Ovary (tissue), 7 donors: ENCODE measurements at regions not wholly inside any gene's neighbourhood (a gene's known extent, or its start where the extent isn't known, plus 50 kb on each side); places are given as distances from the start of the nearest gene placed in this dataset.

Experiments used
- DNase-seq, 5 donors: peaks; one replicate each; pipeline ENCODE4 v3.0.0-alpha.2; 2019 to 2020
- H3K27ac ChIP-seq, 2 donors: fragments of 200-600 bp; one replicate each; pipeline versions ENCODE4 v1.5.1 to v1.8.0; 2019 to 2022
- H3K27me3 ChIP-seq: fragments of 200-600 bp; one replicate; pipeline ENCODE4 v1.8.0; 2022
- H3K36me3 ChIP-seq: fragments of 200-600 bp; sonication (generic); one replicate; pipeline ENCODE4 v1.5.1; 2019
- H3K4me1 ChIP-seq: one replicate; pipeline ENCODE4 v1.8.1; 2013; ENCODE audit warnings: mild to moderate bottlenecking, moderate library complexity; ENCODE audit not compliant: insufficient read depth
- H3K4me3 ChIP-seq: fragments of 200-600 bp; sonication (generic); one replicate; pipeline ENCODE4 v1.5.1; 2017
- H3K9me3 ChIP-seq, 2 donors: fragments of 200-600 bp in 1 of 2; sonication (generic) in 1 of 2; one replicate each; pipeline versions ENCODE4 v1.5.1 to v1.8.1; 2013 to 2019; ENCODE audit warnings: mild to moderate bottlenecking in 1 of 2, moderate library complexity in 1 of 2
- EP300 ChIP-seq: sonication (generic); formaldehyde crosslinking; IDR thresholded peaks from one replicate; pipeline ENCODE4 v1.6.1; 2017; ENCODE audit warnings: antibody characterized with exemption
- POLR2A ChIP-seq: fragments of 450-650 bp; IDR thresholded peaks from one replicate; pipeline ENCODE4 v1.6.1; 2017; ENCODE audit warnings: antibody characterized with exemption, mild to moderate bottlenecking, moderate library complexity
- WGBS, 3 donors: extraction: QIAGEN DNeasy Blood & Tissue Kit in 1 of 3; methylation state at CpG; one replicate each; pipeline versions ENCODE4 v1.1.5 to v1.1.7; 2013 to 2017; 5-methylcytosine and 5-hydroxymethylcytosine counted together
- intact Hi-C, 4 donors: fragments of 100-400 bp; cut with DNase I; formaldehyde crosslinking; loops; one replicate each; pipeline versions ENCODE4 v1.11.0 to v1.15.1; 2022 to 2023
- TF ChIP-seq, protein P1 (sequence below), 3 donors: fragments of 450-650 bp in 2 of 3; fragments of 200-600 bp in 1 of 3; IDR thresholded peaks; one replicate each; pipeline versions ENCODE4 v1.5.1 to v1.8.0; 2016 to 2022; ENCODE audit warnings: antibody characterized with exemption in 3 of 3, mild to moderate bottlenecking in 1 of 3
- donor health status: DM: no; HTN: no; CAD: no; lungs with moderate emphysema.
- donor health status: DM: no; HTN: no; CAD: no.
- donor health status: Bipolar disorder and iron deficiency.
- donor health status: DM: no; HTN: no; CAD: no.
- donor health status: DM: yes; HTN: yes; CAD: no.

DNA sequence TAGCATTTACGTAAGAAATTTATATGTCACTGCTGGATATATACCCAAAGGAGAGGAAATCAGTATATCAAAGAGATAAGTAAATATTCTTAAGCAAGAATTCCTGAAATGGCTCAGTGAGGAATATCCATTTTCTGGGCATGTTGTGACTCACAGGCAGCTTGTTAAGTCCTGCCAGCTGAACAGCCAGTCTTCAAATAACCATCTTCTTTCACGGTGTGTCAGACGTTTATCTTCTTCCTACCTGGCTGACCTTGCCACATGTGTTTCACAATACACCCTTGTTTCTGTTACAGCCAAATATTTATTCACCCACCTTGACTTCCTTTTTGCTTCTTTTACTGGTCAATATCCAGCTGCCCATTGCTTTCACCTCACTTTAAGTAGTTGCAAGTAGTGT, 648.1 kb downstream of the ANKRD7 start:
- WGBS, 3 donors = 52 to 67% (median 52%) methylated on average over 3 of the region's 3 CpGs
- no peak for DNase-seq
- TF ChIP-seq EP300 = no peak
- TF ChIP-seq POLR2A = no peak
- TF ChIP-seq, protein P1, sequence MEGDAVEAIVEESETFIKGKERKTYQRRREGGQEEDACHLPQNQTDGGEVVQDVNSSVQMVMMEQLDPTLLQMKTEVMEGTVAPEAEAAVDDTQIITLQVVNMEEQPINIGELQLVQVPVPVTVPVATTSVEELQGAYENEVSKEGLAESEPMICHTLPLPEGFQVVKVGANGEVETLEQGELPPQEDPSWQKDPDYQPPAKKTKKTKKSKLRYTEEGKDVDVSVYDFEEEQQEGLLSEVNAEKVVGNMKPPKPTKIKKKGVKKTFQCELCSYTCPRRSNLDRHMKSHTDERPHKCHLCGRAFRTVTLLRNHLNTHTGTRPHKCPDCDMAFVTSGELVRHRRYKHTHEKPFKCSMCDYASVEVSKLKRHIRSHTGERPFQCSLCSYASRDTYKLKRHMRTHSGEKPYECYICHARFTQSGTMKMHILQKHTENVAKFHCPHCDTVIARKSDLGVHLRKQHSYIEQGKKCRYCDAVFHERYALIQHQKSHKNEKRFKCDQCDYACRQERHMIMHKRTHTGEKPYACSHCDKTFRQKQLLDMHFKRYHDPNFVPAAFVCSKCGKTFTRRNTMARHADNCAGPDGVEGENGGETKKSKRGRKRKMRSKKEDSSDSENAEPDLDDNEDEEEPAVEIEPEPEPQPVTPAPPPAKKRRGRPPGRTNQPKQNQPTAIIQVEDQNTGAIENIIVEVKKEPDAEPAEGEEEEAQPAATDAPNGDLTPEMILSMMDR (IDR thresholded peaks at IDR 0.05) = no peak

DNA sequence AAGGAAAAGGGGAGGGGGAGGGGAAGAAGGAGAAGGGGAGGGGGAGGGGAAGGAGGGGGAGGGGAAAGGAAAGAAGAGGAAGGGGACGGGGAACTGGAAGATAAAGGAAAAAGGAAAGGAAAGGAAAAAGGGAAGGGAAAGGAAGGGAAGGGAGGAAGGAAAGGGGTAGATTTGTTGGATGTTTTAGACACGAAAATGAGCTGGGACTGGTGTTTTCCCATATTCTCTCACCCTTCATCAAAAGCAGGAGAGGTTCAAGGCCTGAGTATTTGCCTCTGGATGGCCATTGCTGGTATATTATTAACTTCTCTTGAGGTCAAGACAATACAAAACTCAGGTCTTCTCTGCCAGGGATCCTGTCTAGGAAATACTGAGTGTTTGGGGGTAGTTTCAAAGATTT, 652.7 kb downstream of the ANKRD7 start:
- no peaks in the 10 kb centered on the region for H3K27me3 ChIP-seq
- H3K27ac ChIP-seq = no peak overlapping the region
- H3K9me3 ChIP-seq = no peaks in the 10 kb centered on the region
- no peaks in the 10 kb centered on the region for H3K36me3 ChIP-seq
- no peak overlapping the region for H3K4me3 ChIP-seq
- no peak for TF ChIP-seq EP300
- TF ChIP-seq, protein P1 (IDR thresholded peaks at IDR 0.05) = no peak
- intact Hi-C loops = no loop called here
- no peak for DNase-seq
- WGBS, 3 donors = 75 to 86% (median 83%) methylated on average over 2 of the region's 2 CpGs
- no peaks in the 10 kb centered on the region for H3K4me1 ChIP-seq

More for the DNA sequence above, 648.1 kb downstream of the ANKRD7 start:
- Histone ChIP-seq H3K27me3 (no peaks in the 10 kb centered on the region), H3K4me1 (no peaks in the 10 kb centered on the region), H3K4me3 (no peak overlapping the region), H3K27ac (no peak overlapping the region), H3K9me3 (no peaks in the 10 kb centered on the region), H3K36me3 (no peaks in the 10 kb centered on the region)
- intact Hi-C loops = no loop called here

DNA sequence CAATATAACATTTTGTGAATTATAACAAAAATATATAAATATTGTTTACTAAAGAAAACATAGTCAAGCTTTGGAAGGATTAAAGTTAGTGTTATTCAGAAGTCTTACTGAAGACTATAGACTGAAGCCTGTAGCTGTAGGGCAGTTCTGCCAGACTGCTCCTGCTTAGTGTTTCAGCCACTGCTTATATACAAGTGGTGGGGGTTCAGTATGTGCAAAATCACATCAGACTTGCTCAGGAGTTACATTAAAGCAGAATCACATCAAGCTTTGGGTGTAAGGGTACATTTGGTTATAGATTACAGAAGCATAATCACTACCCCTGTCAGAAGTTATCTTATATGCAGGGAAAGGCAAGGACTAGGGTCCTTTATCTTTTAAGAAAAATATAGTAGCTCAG, 653.8 kb downstream of the ANKRD7 start:
- intact Hi-C loops = no loop called here

DNA sequence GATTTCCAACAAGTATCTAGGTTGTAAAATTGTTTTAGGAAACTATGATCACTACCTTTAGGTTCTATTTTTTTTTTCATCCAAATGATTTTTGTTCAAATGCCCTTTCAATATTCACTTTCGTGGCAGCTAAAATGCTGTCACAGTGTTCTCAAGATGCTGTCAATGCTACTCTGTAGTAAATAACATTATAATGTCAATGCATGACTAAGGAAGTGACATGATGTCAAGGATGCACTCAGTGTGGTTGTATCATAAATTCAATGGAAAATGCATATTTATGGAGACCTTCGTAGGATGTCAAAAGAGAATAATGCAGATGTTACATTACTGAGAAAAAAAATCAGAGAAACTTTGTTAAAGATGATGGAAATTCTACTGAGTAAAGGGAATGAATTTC, 673.8 kb downstream of the ANKRD7 start:
- no peak overlapping the region for H3K4me3 ChIP-seq
- H3K4me1 ChIP-seq = no peaks in the 10 kb centered on the region
- 82 to 95% (median 88%) methylated on average over 2 of the region's 2 CpGs for WGBS, 3 donors
- DNase-seq = no peak
- no peaks in the 10 kb centered on the region for H3K36me3 ChIP-seq
- no peaks in the 10 kb centered on the region for H3K9me3 ChIP-seq
- intact Hi-C loops = no loop called here
- H3K27ac ChIP-seq = no peak overlapping the region
- no peaks in the 10 kb centered on the region for H3K27me3 ChIP-seq
- no peak for TF ChIP-seq POLR2A
- TF ChIP-seq EP300 = no peak
- TF ChIP-seq, protein P1 (IDR thresholded peaks at IDR 0.05) = no peak

More for the DNA sequence above, 653.8 kb downstream of the ANKRD7 start:
- Histone ChIP-seq H3K27ac (no peak overlapping the region), H3K4me1 (no peaks in the 10 kb centered on the region), H3K36me3 (no peaks in the 10 kb centered on the region), H3K9me3 (no peaks in the 10 kb centered on the region), H3K4me3 (no peak overlapping the region), H3K27me3 (no peaks in the 10 kb centered on the region)
- no peak for DNase-seq
- TF ChIP-seq EP300 = no peak
- TF ChIP-seq, protein P1 (IDR thresholded peaks at IDR 0.05) = no peak
- TF ChIP-seq POLR2A = no peak

DNA sequence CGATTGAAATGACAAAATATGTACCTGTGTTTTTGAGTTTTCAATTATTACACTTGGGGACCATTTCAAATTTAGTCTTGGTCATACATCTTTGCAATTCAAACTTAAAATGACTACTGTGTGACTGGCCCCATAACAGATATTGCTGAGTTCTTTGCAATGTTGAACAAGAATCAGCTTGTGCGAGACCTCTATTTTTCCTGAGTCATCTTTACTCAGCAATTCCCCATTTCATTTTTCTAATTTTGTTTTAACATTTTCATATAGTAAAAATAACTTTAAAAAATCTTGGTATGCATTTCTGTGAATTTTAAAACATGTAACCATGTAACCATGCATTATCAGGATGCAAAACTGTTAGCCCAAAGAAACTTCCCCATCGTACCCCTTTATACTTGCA, 678.1 kb downstream of the ANKRD7 start:
- TF ChIP-seq POLR2A (no peak), EP300 (no peak)
- TF ChIP-seq, protein P1 (IDR thresholded peaks at IDR 0.05) = no peak
- H3K27me3 ChIP-seq = no peaks in the 10 kb centered on the region
- 89 to 94% (median 90%) methylated on average over 3 of the region's 3 CpGs for WGBS, 3 donors
- no peaks in the 10 kb centered on the region for H3K4me1 ChIP-seq
- no peak overlapping the region for H3K4me3 ChIP-seq
- no peak overlapping the region for H3K27ac ChIP-seq
- DNase-seq = no peak
- intact Hi-C loops = no loop called here
- no peaks in the 10 kb centered on the region for H3K9me3 ChIP-seq
- H3K36me3 ChIP-seq = no peaks in the 10 kb centered on the region
